COLO829 (cell line): ENCODE measurements at regions not wholly inside any gene's neighbourhood (a gene's known extent, or its start where the extent isn't known, plus 50 kb on each side); places are given as distances from the start of the nearest gene placed in this dataset.

Experiments used
- DNase-seq: peaks from one replicate; pipeline ENCODE4 v3.0.0; 2012; ENCODE audit warnings: low spot score

GRCh38 chr6:19753826-19754225 is 83.3 kb upstream of the ID4 start:
- no peak for DNase-seq

GRCh38 chr6:19754686-19755085 is 82.5 kb upstream of the ID4 start:
- no peak for DNase-seq

- DNase-seq = no peak
These were observed 82.0 kb upstream of the ID4 start for GRCh38 chr6:19755181-19755580.

- DNase-seq = no peak
These were observed 80.1 kb upstream of the ID4 start for GRCh38 chr6:19757036-19757435.

DNA sequence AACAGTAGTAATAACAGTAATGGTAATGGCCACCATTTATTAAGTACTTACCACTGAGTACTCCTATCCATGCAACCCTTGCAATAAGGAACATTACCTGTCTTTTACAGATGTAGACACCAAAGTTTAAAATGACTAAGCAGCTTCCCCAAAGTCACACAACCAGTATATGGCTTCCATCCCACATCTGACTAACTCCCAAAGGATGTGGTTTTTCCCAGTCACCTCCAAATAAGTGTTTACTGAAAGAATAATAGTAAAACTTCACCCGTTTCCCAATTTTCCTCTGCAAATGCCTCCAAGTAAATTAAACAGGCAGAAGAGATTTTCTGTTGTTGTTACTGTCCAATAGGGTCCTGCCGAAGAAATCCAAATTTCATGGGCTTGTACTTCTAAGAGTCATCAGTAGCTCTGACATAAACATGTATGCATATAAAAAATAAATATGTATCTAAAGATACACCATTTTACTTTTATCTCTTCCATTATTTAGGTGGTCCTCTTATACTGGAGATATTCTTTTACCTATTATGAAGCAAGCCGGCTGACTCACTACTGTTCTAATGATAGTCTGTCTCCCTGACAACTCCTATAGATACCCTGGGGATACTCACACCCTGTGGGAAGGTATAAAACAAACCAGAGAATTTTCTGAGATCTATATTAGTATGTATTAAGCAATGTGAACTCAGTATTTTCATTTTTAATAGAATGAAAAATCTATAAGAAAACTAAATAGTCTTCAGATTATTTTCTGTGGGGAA is 77.9 kb upstream of the ID4 start:
- no peak for DNase-seq

GRCh38 chr6:19761121-19761520 is 76.0 kb upstream of the ID4 start:
- no peak for DNase-seq

- DNase-seq = no peak
These were observed 65.3 kb upstream of the ID4 start for GRCh38 chr6:19771753-19772336.

DNA sequence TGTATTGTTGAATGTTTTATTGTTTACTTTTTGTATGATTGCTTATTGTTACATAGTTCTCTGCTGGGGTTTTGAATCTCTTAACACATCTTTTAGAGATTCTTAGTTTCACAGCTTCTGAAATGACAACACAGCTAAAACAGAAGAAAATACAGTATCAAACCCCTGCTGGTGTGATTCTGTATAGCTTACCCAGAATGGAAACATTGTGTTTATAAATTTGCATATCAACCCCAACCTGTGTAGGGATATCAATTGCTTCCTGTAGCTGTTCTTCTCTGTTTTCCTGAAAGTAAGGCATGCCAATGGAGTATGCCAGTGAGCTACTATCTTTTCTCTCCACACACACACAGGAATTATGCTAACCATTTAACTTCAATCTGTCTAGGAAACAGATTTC is 64.3 kb upstream of the ID4 start:
- no peak for DNase-seq

- DNase-seq = no peak
These were observed 55.9 kb upstream of the ID4 start for GRCh38 chr6:19781269-19781668.

GRCh38 chr6:19782588-19782987 is 54.6 kb upstream of the ID4 start:
- DNase-seq = no peak
